A172 (cell line): ENCODE measurements at regions not wholly inside any gene's neighbourhood (a gene's known extent, or its start where the extent isn't known, plus 50 kb on each side); places are given as distances from the start of the nearest gene placed in this dataset.
"Not testable (repeated sequence)": the region's sequence is repeated elsewhere in the genome, so short reads cannot be mapped to it uniquely, and the experiment has no call there.

Experiments used
- DNase-seq: peaks from one replicate; pipeline ENCODE4 v3.0.0-alpha.2; 2015; ENCODE audit warnings: low spot score

- DNase-seq: no peak
Measured at GRCh38 chr4:31015123-31015522, 295.0 kb downstream of the PCDH7 start.

- DNase-seq: no peak
Measured at GRCh38 chr4:31016322-31017061, 296.3 kb downstream of the PCDH7 start.

- no peak for DNase-seq
Measured at GRCh38 chr4:31020363-31020762, 300.2 kb downstream of the PCDH7 start.

- no peak for DNase-seq
Measured at GRCh38 chr4:31021008-31021407, 300.8 kb downstream of the PCDH7 start.

GRCh38 chr4:31022702-31023101, 302.5 kb downstream of the PCDH7 start:
- DNase-seq: no peak

- DNase-seq: no peak
Measured at GRCh38 chr4:31023109-31023508, 302.9 kb downstream of the PCDH7 start.

GRCh38 chr4:31023742-31024141, 303.6 kb downstream of the PCDH7 start:
- DNase-seq: no peak

- DNase-seq: not testable (repeated sequence)
Measured at GRCh38 chr4:31024781-31025180, 304.6 kb downstream of the PCDH7 start.

- no peak for DNase-seq
Measured at GRCh38 chr4:31026256-31026655, 306.1 kb downstream of the PCDH7 start.

GRCh38 chr4:31034550-31034949, 314.4 kb downstream of the PCDH7 start:
- DNase-seq: no peak

GRCh38 chr4:31035761-31036160, 315.6 kb downstream of the PCDH7 start:
- no peak for DNase-seq

- DNase-seq: no peak
Measured at GRCh38 chr4:31037703-31038102, 317.5 kb downstream of the PCDH7 start.

- no peak for DNase-seq
Measured at GRCh38 chr4:31039382-31039781, 319.2 kb downstream of the PCDH7 start.

GRCh38 chr4:31040106-31040505, 319.9 kb downstream of the PCDH7 start:
- no peak for DNase-seq

GRCh38 chr4:31041385-31041784, 321.2 kb downstream of the PCDH7 start:
- no peak for DNase-seq

GRCh38 chr4:31041853-31042252, 321.7 kb downstream of the PCDH7 start:
- no peak for DNase-seq

- DNase-seq: no peak
Measured at GRCh38 chr4:31043382-31044062, 323.4 kb downstream of the PCDH7 start.

GRCh38 chr4:31045151-31045550, 325.0 kb downstream of the PCDH7 start:
- DNase-seq: no peak

GRCh38 chr4:31045724-31046318, 325.7 kb downstream of the PCDH7 start:
- peak; percentile 46 for DNase-seq

GRCh38 chr4:31051151-31051550, 331.0 kb downstream of the PCDH7 start:
- no peak for DNase-seq

- no peak for DNase-seq
Measured at GRCh38 chr4:31051565-31051964, 331.4 kb downstream of the PCDH7 start.

- no peak for DNase-seq
Measured at GRCh38 chr4:31052519-31052918, 332.4 kb downstream of the PCDH7 start.

- DNase-seq: no peak
Measured at GRCh38 chr4:31053451-31053850, 333.3 kb downstream of the PCDH7 start.
